GM19467 (cell line): ENCODE measurements at regions not wholly inside any gene's neighbourhood (a gene's known extent, or its start where the extent isn't known, plus 50 kb on each side); places are given as distances from the start of the nearest gene placed in this dataset.

Experiments
- ATAC-seq: cut with Tn5 transposase; IDR thresholded peaks from one replicate; pipeline ENCODE4 v1.9.1; 2021; ENCODE audit warnings: mild to moderate bottlenecking, moderate library complexity; ENCODE audit not compliant: unreplicated experiment

DNA sequence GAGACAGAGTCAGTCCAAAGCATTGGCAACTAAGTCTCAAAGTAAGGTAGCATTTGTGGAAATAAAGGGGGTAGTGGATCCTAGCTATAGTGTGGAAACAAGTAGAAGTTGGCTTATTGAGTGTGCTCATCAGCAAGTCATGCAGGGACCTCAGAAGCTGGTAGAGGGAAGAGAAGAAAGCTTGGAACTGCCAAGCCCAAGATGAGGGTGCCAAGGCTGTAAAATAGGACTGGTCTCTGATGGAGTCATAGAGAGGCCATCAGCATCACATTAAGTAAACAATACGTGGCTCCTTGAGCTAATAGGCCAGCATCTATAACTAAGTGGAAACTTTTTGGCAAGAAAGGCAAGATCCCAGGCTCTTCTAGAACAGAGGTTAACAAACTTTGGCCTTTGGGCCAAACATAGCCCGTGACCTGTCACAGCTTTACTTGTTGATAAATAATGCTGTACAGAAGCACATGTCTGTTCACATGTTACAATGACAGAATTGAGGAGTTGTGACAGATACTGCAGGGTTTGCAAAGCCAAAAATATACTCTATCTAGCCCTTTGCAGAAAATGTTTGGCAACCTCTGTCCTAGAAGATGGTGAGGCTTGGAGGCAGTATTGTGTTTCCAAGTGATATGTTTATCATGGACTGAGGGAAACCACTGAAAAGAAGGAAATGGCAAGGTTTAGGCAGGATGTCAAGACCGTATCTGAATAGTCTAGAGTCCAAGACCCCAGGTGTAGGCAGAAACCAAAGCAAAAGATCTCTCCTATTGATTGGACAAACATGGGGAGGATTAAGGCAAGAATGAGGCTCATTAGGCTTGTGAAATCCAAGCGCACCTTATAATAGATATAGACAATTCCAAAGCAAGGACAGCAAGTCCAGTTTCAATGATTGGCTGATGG, 62.5 kb upstream of the CD44 start:
- no peak for ATAC-seq

DNA sequence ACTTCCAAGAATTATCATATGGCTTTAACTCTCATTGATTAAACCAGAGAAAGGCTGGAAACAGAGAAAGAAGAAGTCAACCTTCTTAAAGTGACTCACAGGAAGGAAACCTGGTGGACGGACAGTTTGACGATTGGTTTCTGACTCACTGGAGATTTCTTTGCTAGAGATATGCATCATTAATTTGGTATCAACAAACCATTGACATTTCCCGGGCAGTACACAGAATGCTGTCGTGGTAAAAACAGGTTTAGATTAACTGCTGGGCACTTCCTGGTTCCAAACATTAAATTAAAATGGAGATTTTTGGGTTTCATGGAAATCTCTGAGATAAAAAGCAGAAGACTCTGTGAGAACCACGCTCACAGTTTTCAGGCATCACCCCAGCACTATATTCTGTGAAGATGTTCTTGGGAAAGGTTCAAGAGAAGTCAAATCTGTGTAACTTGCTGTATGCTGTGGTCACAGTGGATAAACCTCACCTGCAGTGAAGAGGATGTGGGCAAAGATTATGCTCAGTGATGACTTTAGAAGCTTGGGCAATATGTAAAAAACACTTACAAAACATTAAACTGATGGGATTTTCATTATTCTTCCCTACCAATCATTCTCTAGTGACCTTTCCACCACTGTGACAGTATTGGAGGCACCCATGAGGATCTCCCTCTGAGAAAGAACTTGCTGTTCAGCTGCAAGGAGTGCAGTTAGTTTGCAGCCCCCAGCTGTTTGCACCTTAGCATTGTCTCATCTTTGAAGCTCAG, 61.1 kb upstream of the CD44 start:
- ATAC-seq = peak; percentile 54

DNA sequence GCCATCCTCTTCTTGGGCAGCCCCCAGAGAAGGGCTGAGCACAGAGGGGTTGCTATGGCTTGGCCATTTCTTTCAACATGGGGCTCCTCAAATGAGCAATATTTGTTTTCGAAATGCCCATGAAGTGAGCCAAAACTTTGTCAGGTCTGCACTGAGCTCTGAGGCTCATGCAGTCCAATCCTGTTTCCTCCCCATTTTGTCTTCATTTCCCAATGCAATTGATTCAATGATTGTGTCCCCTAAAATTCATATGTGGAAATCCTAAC, 60.6 kb upstream of the CD44 start:
- ATAC-seq = no peak

DNA sequence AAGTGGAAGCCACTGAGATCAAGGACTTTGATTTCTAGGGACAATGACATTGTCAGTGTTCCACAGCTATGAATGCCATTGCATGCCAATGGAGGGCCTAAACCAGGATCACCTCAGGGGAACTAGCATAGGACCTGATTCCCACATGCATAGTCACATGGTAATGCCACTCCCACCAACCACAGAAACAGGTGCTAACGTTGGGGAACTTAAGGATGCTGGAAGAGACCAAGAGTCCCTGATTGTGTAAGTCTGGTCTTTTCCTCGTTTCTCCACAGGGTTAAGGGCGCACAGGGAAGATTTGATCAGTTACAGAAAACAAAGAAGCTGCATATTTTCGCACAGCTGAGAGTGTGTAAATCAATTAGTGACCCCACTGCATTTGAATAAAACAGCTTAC, 59.4 kb upstream of the CD44 start:
- ATAC-seq = no peak

DNA sequence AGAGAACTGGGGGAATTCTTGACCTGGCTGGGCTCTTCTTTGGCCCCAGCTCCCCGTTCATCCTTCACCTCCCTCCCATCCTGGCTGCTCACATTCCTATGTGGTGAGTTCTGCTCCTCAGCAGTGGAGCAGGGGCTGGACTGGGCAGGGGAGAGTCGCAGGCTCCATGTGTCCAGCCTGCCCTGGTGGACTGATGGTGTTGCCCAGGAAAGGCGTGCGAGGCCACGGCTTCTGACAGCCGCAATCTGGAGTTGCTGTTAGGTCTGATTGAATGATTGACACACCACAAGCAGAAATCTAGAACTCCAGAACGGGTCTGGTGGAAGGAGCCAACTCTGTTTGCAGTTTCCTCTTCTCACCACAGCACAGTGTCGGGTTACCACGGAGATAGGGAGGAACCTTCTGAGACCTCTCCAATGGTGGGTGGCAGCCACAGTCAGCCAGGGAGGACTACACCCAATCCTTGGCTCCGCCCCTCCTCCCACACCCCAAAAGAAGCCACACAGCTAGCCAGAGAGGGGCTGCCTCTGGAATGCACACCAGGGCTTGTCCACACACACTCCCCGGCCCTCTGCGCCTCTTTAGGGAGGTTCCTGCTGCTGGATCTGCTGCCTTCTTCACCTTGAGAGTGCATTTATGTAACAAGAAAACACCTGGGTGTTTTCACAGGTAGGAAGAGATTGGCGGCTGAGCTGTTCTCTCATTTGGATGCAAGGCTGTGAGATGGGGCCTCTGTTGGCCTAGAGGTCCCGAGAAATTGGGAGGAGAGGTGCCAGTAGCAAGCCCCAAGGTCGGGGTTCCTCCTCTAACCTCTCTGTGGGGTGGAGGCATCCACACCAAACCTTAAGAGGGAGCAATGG, 56.4 kb upstream of the CD44 start:
- peak; percentile 68 for ATAC-seq

DNA sequence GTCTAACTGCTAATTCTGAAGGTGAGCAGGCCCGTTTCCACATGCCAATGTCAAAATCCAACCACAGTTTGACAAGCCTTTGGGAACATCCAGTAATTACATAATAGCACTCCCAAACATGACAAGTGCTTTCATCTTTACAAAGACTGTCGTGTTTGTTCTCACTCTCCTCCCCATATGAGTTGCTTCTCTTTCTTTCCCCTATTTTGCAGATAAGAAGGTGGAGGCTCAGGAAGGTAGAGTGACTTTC, 55.9 kb upstream of the CD44 start:
- no peak for ATAC-seq

DNA sequence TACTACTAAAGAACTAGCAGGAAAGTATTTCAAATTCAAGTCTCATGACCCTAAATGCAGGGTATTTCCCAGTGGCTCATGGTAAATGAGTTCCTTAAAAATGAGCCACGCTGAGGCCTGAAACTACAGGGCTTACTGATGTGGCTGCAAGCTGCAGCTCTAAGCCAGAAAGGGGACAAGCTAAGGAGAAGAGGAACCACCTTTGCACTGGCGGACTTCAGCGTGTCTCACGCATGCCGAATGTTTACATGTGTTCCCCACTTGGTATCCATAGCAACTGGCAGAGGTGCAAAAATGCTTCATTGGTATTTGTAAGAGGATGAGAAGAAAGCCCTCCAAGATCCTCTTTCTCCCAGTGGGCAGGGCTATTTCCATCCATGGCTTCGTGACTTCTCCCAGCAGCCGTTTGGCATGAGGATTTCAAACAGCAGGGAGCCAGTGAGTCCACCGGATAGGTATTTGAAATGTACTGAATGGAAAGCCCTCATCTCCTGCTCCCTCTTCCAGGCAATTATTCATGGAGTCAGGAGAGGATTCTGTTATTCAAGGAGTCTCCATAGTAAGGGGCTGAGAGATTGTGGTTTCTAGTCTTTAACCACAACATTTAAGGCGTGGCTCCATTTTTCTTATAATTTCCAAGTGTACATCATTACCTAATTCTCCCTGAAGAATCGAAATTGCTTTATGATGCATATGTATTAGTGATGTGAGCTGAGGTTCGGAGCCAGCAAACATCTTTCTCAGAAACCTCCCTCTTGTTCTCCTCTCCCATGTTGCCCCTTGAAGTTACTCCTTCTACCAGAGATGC, 55.3 kb upstream of the CD44 start:
- peak; percentile 49 for ATAC-seq

DNA sequence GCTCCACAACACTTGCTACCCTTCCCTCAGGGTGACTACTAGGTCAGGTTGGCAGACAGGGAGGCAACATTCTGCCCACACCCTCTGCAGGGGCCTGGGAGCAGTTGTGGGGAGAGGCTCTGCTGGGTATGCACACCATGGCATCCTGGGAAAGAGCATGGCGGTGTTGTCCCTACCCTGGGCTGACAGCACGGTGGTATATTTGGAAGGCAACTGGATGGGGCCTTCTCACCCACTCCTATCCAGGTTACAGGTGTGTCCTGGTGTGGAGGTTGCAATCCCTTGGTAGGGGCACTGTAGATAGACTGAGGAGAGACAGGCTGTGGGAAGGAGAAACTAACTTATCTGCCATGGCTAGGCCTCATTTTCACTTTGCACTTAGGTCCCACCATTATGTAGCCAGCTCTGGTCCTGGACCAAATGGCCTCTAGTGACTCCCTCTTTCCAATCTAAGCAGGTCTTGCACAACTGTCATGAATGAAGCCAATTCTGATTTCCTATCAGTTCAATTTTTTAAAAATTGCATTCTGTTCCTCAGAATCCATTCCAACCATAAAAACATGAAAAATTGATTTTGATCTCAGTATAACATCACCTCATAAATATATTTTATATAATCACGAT, 54.0 kb upstream of the CD44 start:
- ATAC-seq = no peak

DNA sequence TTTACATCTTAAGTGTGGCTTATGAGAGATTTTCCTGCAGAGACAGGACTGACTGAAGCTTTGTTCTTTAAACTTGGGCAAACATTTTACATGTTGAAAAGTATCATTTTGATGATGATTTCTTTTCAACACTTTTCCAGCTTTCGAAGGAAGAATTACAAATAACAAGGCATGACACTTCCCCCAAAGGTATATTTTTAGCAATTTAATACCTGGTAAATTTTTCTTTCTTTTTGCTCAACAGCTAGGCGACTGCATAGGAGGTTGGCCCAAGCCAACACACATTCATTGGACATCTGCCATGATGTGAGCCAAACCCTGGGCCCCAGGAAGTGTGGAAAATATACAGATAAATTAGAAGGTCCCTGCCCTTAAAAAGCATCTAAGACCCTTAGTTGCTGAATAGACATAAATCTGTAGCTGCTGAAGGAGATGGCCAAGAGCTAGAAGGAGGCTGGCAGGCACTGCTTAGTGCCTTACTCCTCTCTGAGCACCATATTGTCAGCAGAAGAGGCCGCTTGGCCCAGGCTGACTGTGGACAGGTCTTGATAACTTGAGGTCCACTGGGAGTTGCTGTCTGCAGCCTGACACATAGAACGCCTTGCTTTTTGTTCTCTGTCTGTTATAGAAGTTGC, 53.3 kb upstream of the CD44 start:
- no peak for ATAC-seq

DNA sequence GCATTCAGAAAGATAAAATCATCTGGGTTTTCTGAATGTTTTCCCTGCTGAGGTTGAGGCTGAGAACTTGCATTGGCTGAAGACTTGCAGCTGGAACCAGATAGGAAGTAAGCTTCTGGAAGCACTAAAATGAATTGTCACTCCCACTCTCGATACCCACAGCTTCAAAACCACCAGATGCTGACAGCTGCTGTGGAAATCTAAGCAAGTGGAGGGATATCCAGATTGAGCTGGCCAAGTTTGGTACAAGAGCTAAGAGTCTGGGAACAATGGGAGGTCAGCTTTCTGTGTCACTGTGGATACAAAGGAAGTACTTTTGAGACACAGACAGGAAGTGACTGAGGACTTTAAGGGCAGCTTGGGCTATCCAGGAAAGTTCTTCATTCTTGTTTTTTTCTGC, 51.3 kb upstream of the CD44 start:
- no peak for ATAC-seq

DNA sequence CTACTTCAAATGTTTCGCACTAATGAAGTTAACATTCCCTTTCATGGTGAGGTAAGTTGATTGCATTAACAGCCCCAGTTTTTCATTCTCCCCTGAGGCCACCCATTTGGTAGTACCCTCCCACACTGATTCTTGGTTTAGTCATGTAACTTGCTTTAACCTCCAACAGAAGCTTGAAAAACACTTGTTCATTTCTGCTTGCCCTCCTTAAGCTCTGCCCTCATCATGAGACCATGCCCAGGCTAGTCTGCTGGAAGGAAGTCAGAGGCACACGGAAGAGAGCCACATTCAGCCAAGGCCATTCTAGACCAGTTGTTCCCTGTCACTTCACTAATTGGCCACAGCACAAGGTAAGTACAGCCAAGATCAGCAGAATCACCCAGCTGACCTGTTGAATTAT, 50.7 kb upstream of the CD44 start:
- no peak for ATAC-seq

DNA sequence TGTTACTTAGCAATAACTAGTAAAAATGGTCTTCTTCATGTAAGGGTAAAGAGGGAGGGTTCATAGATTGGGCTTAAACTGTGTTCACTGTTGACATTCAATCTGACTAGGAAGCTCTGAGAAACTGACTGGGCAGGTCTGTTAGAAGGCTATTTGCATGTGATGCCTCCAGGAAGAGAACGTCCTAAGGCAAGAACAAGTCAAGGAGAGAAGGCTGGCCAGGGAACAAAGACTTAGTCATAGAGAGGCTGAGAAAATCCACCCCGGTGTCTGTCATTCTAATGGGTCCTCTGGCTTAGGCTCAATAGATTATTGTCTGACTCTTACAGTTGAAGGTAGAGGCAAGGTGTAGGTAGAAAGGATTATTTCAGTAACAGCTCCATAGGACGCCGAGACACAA, 50.3 kb upstream of the CD44 start:
- no peak for ATAC-seq
